ENCODE measurements at regions not wholly inside any gene's neighbourhood (a gene's known extent, or its start where the extent isn't known, plus 50 kb on each side); places are given as distances from the start of the nearest gene placed in this dataset.

GRCh38 chr12:115708801-115709200 lies 568.7 kb downstream of the MED13L start:
- Histone ChIP-seq H3K36me3 (replicated peaks in 1 of 2; ENCODE audit: control insufficient read depth in 1 of 2, insufficient read depth in 2 of 2, low read length in 2 of 2) (no peaks in the 10 kb centered on the region), H3K4me3 (replicated peaks in 1 of 3; ENCODE audit: low read depth in 2 of 3, low read length in 3 of 3) (no peak overlapping the region), H4K20me1 (ENCODE audit: insufficient read depth, low read length) (no peaks in the 10 kb centered on the region), H3K9me3 (replicated peaks in 1 of 2; ENCODE audit: control insufficient read depth in 1 of 2, insufficient read depth in 1 of 2, low read length in 2 of 2) (no peaks in the 10 kb centered on the region), H3K27ac (ENCODE audit: low read depth in 1 of 2, low read length in 2 of 2) (no peak overlapping the region), H3K79me2 (ENCODE audit: insufficient read depth, low read length) (no peaks in the 10 kb centered on the region), H3K27me3 (ENCODE audit: control insufficient read depth in 2 of 2, insufficient read depth in 2 of 2, low read length in 2 of 2) (no peaks in the 10 kb centered on the region), H3K9ac (ENCODE audit: insufficient read depth, low read length, poor library complexity, severe bottlenecking) (no peak overlapping the region), H3K4me1 (ENCODE audit: control insufficient read depth in 1 of 2, insufficient read depth in 2 of 2, low read length in 2 of 2) (no peaks in the 10 kb centered on the region), H2AFZ (ENCODE audit: insufficient read depth, low read depth, low read length, poor library complexity, severe bottlenecking) (no peak overlapping the region), H3K4me2 (replicated peaks; ENCODE audit: extremely low read depth, low read length, poor library complexity, severe bottlenecking) (no peak overlapping the region)
- Mint-ChIP-seq H3K36me3 (no peaks in the 10 kb centered on the region), H3K27me3 (ENCODE audit: low read depth in 3 of 3) (peaks cover 1 to 4% (median 3%) of the 10 kb centered on the region in 3 donors), H3K4me1 (no peaks in the 10 kb centered on the region), H3K27ac (no peak overlapping the region), H3K4me3 (no peak overlapping the region), H3K9me3 (peaks cover 0 to 3% (median 1%) of the 10 kb centered on the region in 7 donors)
- TF ChIP-seq, protein P1, sequence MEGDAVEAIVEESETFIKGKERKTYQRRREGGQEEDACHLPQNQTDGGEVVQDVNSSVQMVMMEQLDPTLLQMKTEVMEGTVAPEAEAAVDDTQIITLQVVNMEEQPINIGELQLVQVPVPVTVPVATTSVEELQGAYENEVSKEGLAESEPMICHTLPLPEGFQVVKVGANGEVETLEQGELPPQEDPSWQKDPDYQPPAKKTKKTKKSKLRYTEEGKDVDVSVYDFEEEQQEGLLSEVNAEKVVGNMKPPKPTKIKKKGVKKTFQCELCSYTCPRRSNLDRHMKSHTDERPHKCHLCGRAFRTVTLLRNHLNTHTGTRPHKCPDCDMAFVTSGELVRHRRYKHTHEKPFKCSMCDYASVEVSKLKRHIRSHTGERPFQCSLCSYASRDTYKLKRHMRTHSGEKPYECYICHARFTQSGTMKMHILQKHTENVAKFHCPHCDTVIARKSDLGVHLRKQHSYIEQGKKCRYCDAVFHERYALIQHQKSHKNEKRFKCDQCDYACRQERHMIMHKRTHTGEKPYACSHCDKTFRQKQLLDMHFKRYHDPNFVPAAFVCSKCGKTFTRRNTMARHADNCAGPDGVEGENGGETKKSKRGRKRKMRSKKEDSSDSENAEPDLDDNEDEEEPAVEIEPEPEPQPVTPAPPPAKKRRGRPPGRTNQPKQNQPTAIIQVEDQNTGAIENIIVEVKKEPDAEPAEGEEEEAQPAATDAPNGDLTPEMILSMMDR (IDR thresholded peaks at IDR 0.05) = no peak
- intact Hi-C loops (cut with micrococcal nuclease) = no loop called here
- WGBS (ENCODE audit: insufficient coverage) = 100% methylated on average over 1 of the region's 2 CpGs
- DNase-seq = no peak

GRCh38 chr12:115700896-115701465 lies 576.5 kb downstream of the MED13L start:
- H3K9ac ChIP-seq (ENCODE audit: insufficient read depth, low read length, poor library complexity, severe bottlenecking) = no peak overlapping the region
- no peak overlapping the region for H3K27ac Mint-ChIP-seq
- intact Hi-C loops (cut with micrococcal nuclease) = no loop called here
- TF ChIP-seq, protein P1 (IDR thresholded peaks at IDR 0.05) = no peak
- 47% methylated on average over 3 of the region's 7 CpGs for WGBS (ENCODE audit: insufficient coverage)
- no peaks in the 10 kb centered on the region for H3K36me3 Mint-ChIP-seq
- H3K4me1 ChIP-seq (ENCODE audit: control insufficient read depth in 1 of 2, insufficient read depth in 2 of 2, low read length in 2 of 2) = no peaks in the 10 kb centered on the region
- H3K4me3 Mint-ChIP-seq = no peak overlapping the region
- H3K27ac ChIP-seq (ENCODE audit: low read depth in 1 of 2, low read length in 2 of 2) = no peak overlapping the region
- H3K36me3 ChIP-seq (replicated peaks in 1 of 2; ENCODE audit: control insufficient read depth in 1 of 2, insufficient read depth in 2 of 2, low read length in 2 of 2) = no peaks in the 10 kb centered on the region
- H3K4me2 ChIP-seq (replicated peaks; ENCODE audit: extremely low read depth, low read length, poor library complexity, severe bottlenecking) = no peak overlapping the region
- H2AFZ ChIP-seq (ENCODE audit: insufficient read depth, low read depth, low read length, poor library complexity, severe bottlenecking) = no peak overlapping the region
- no peaks in the 10 kb centered on the region for H3K79me2 ChIP-seq (ENCODE audit: insufficient read depth, low read length)
- H3K4me3 ChIP-seq (replicated peaks in 1 of 3; ENCODE audit: low read depth in 2 of 3, low read length in 3 of 3) = no peak overlapping the region
- no peaks in the 10 kb centered on the region for H3K4me1 Mint-ChIP-seq
- peaks cover 0 to 3% (median 1%) of the 10 kb centered on the region in 3 donors for H3K27me3 Mint-ChIP-seq (ENCODE audit: low read depth in 3 of 3)
- no peaks in the 10 kb centered on the region for H4K20me1 ChIP-seq (ENCODE audit: insufficient read depth, low read length)
- H3K9me3 ChIP-seq (replicated peaks in 1 of 2; ENCODE audit: control insufficient read depth in 1 of 2, insufficient read depth in 1 of 2, low read length in 2 of 2) = no peaks in the 10 kb centered on the region
- peaks cover 0 to 3% (median 0%) of the 10 kb centered on the region in 7 donors for H3K9me3 Mint-ChIP-seq
- H3K27me3 ChIP-seq (ENCODE audit: control insufficient read depth in 2 of 2, insufficient read depth in 2 of 2, low read length in 2 of 2) = no peaks in the 10 kb centered on the region
- no peak for DNase-seq
